Sigmoid colon (tissue), 6 donors: ENCODE measurements at regions not wholly inside any gene's neighbourhood (a gene's known extent, or its start where the extent isn't known, plus 50 kb on each side); places are given as distances from the start of the nearest gene placed in this dataset.

Experiments
- DNase-seq: peaks from one replicate; pipeline ENCODE4 v3.0.0-alpha.2; 2019
- H3K27ac ChIP-seq, 4 donors: fragments of 200-600 bp; sonication (generic); one replicate each; pipeline ENCODE4 v1.5.1; 2016 to 2019; ENCODE audit warnings: mild to moderate bottlenecking in 1 of 4
- H3K27me3 ChIP-seq, 3 donors: fragments of 200-600 bp; sonication (generic); one replicate each; pipeline ENCODE4 v1.5.1; 2019; ENCODE audit warnings: mild to moderate bottlenecking in 1 of 3
- H3K36me3 ChIP-seq, 4 donors: fragments of 200-600 bp; sonication (generic); one replicate each; pipeline ENCODE4 v1.5.1; 2016 to 2019
- H3K4me1 ChIP-seq, 4 donors: fragments of 200-600 bp; sonication (generic); one replicate each; pipeline ENCODE4 v1.5.1; 2017 to 2019
- H3K4me3 ChIP-seq, 4 donors: fragments of 200-600 bp; sonication (generic); one replicate each; pipeline ENCODE4 v1.5.1; 2017 to 2019; ENCODE audit warnings: mild to moderate bottlenecking in 2 of 4, moderate library complexity in 1 of 4
- H3K9me3 ChIP-seq, 4 donors: fragments of 200-600 bp in 3 of 4; sonication (generic) in 3 of 4; one replicate each; pipeline versions ENCODE4 v1.5.1 to v1.6.1; 2013 to 2019
- EP300 ChIP-seq, 4 donors: sonication (generic); formaldehyde crosslinking; IDR thresholded peaks; one replicate each; pipeline ENCODE4 v1.6.1; 2017; ENCODE audit warnings: antibody characterized with exemption in 4 of 4
- POLR2A ChIP-seq, 2 donors: fragments of 450-650 bp; IDR thresholded peaks; one replicate each; pipeline ENCODE4 v1.6.1; 2016; ENCODE audit warnings: antibody characterized with exemption in 2 of 2, mild to moderate bottlenecking in 2 of 2, moderate library complexity in 2 of 2
- POLR2AphosphoS5 ChIP-seq, 4 donors: sonication (generic); formaldehyde crosslinking; IDR thresholded peaks; one replicate each; pipeline ENCODE4 v1.6.1; 2017; ENCODE audit warnings: antibody characterized with exemption in 4 of 4
- WGBS, 2 donors: extraction: QIAGEN DNeasy Blood & Tissue Kit; methylation state at CpG; one replicate each; pipeline ENCODE4 v1.1.7; 2013; 5-methylcytosine and 5-hydroxymethylcytosine counted together
- intact Hi-C: fragments of 100-400 bp; cut with DNase I; formaldehyde crosslinking; loops from one replicate; pipeline ENCODE4 v1.15.1; 2023
- TF ChIP-seq, protein P1 (sequence below), 4 experiments: fragments of 450-650 bp in 3 of 4; fragments of 200-600 bp in 1 of 4; IDR thresholded peaks; one replicate each; pipeline ENCODE4 v1.5.1; 2016 to 2019; ENCODE audit warnings: antibody characterized with exemption in 4 of 4, mild to moderate bottlenecking in 3 of 4, moderate library complexity in 2 of 4
- donor health status: healthy with polysubstance abuse.
- donor health status: healthy.

GRCh38 chrX:82163701-82164100, 961.8 kb downstream of the SH3BGRL start:
- intact Hi-C loops: no loop called here
- Histone ChIP-seq H3K4me1 (no peaks in the 10 kb centered on the region), H3K4me3 (no peak overlapping the region), H3K9me3 (no peaks in the 10 kb centered on the region), H3K27me3 (no peaks in the 10 kb centered on the region), H3K36me3 (no peaks in the 10 kb centered on the region), H3K27ac (no peak overlapping the region)
- TF ChIP-seq EP300 (IDR thresholded peaks at IDR 0.05) (no peak), POLR2AphosphoS5 (IDR thresholded peaks at IDR 0.05) (no peak), POLR2A (IDR thresholded peaks at IDR 0.05) (no peak)
- TF ChIP-seq, protein P1, sequence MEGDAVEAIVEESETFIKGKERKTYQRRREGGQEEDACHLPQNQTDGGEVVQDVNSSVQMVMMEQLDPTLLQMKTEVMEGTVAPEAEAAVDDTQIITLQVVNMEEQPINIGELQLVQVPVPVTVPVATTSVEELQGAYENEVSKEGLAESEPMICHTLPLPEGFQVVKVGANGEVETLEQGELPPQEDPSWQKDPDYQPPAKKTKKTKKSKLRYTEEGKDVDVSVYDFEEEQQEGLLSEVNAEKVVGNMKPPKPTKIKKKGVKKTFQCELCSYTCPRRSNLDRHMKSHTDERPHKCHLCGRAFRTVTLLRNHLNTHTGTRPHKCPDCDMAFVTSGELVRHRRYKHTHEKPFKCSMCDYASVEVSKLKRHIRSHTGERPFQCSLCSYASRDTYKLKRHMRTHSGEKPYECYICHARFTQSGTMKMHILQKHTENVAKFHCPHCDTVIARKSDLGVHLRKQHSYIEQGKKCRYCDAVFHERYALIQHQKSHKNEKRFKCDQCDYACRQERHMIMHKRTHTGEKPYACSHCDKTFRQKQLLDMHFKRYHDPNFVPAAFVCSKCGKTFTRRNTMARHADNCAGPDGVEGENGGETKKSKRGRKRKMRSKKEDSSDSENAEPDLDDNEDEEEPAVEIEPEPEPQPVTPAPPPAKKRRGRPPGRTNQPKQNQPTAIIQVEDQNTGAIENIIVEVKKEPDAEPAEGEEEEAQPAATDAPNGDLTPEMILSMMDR (IDR thresholded peaks at IDR 0.05): no peak
- DNase-seq: no peak

DNA sequence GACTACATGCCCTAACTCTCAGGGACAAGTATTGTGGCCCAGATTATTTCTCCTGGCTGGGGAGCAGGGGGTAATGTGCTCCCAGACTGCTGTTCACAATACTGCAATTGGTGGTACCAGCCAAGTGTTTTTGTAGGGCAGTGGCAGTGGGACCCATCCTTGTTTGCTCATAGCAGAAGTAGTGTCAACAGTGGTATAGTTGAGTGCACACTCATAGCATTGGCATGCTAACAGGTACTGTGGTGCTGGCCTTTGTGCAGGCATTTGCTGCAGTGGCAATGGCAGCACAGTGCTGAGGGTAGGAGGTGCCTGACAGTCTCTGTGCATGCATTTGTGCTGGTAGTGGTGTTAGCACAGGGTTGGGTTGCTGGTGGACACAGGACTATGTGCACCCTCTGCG, 995.0 kb downstream of the SH3BGRL start:
- Histone ChIP-seq H3K9me3 (no peaks in the 10 kb centered on the region), H3K36me3 (no peaks in the 10 kb centered on the region), H3K27me3 (no peaks in the 10 kb centered on the region), H3K27ac (no peak overlapping the region), H3K4me1 (no peaks in the 10 kb centered on the region), H3K4me3 (no peak overlapping the region)
- no peak for DNase-seq
- TF ChIP-seq POLR2AphosphoS5 (IDR thresholded peaks at IDR 0.05) (no peak), EP300 (IDR thresholded peaks at IDR 0.05) (no peak), POLR2A (IDR thresholded peaks at IDR 0.05) (no peak)
- TF ChIP-seq, protein P1 (IDR thresholded peaks at IDR 0.05): no peak
- 88 to 89% methylated on average over 1 of the region's 1 CpG for WGBS, 2 donors
- intact Hi-C loops: no loop called here

DNA sequence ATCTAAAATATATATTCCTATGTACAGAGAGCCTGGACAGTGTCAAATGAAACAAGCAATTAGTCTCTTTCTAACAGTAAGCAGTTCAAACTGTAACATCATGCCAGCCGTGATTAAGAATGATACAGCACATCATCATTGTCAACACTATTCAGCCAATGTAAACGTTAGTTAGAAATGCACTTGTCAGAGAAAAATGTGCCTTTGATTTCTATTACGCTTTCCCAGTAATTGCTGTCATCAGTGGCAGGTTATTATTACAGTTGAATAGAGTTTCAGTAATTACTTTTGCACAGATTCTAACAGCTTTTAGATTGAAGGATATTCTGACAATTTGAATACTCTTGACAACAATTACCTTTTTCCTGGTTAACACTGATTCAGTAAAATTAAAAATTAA, 1007.1 kb downstream of the SH3BGRL start:
- Histone ChIP-seq H3K4me1 (no peaks in the 10 kb centered on the region), H3K36me3 (no peaks in the 10 kb centered on the region), H3K27ac (no peak overlapping the region), H3K27me3 (no peaks in the 10 kb centered on the region), H3K4me3 (no peak overlapping the region), H3K9me3 (no peaks in the 10 kb centered on the region)
- intact Hi-C loops: no loop called here
- no peak for DNase-seq
- no peak for TF ChIP-seq POLR2A (IDR thresholded peaks at IDR 0.05)
- TF ChIP-seq EP300 (IDR thresholded peaks at IDR 0.05): no peak
- TF ChIP-seq POLR2AphosphoS5 (IDR thresholded peaks at IDR 0.05): no peak
- TF ChIP-seq, protein P1 (IDR thresholded peaks at IDR 0.05): no peak
- WGBS, 2 donors: 50 to 56% methylated on average over 3 of the region's 3 CpGs

- DNase-seq: no peak
- no peaks in the 10 kb centered on the region for H3K9me3 ChIP-seq
- no peak overlapping the region for H3K27ac ChIP-seq
- H3K4me3 ChIP-seq: no peak overlapping the region
- H3K27me3 ChIP-seq: no peaks in the 10 kb centered on the region
- intact Hi-C loops: no loop called here
- H3K36me3 ChIP-seq: no peaks in the 10 kb centered on the region
- TF ChIP-seq POLR2AphosphoS5 (IDR thresholded peaks at IDR 0.05): no peak
- no peak for TF ChIP-seq EP300 (IDR thresholded peaks at IDR 0.05)
- TF ChIP-seq POLR2A (IDR thresholded peaks at IDR 0.05): no peak
- TF ChIP-seq, protein P1 (IDR thresholded peaks at IDR 0.05): no peak
- no peaks in the 10 kb centered on the region for H3K4me1 ChIP-seq
- WGBS, 2 donors: 1 to 11% methylated on average over 2 of the region's 2 CpGs
Observed at GRCh38 chrX:82218361-82218760, 1016.5 kb downstream of the SH3BGRL start.

DNA sequence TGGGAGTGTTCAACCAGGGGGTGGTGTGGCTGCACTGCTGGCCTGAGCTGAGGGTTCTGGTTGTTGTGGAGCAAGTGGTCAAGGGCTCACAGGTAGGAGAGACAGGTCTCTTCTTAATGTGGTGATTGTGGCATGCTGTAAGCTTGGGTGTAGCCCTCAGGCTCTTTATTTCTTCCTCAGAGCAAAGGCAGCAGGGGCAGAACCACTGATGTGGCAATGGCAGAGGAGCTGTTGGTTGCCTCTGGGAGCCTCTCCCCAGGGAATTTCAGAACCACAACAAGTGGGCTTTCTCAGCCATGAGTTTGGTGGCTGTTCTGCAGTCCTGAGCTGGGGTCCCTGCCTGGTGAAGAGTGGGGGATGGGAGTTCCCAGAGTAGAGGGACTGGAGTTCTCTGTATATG, 1017.2 kb downstream of the SH3BGRL start:
- Histone ChIP-seq H3K4me1 (no peaks in the 10 kb centered on the region), H3K36me3 (no peaks in the 10 kb centered on the region), H3K27ac (no peak overlapping the region), H3K9me3 (no peaks in the 10 kb centered on the region), H3K4me3 (no peak overlapping the region), H3K27me3 (no peaks in the 10 kb centered on the region)
- TF ChIP-seq POLR2AphosphoS5 (IDR thresholded peaks at IDR 0.05): no peak
- TF ChIP-seq, protein P1 (IDR thresholded peaks at IDR 0.05): no peak
- no peak for TF ChIP-seq POLR2A (IDR thresholded peaks at IDR 0.05)
- TF ChIP-seq EP300 (IDR thresholded peaks at IDR 0.05): no peak
- intact Hi-C loops: no loop called here
- no peak for DNase-seq
